GM21360 (cell line): ENCODE measurements at regions not wholly inside any gene's neighbourhood (a gene's known extent, or its start where the extent isn't known, plus 50 kb on each side); places are given as distances from the start of the nearest gene placed in this dataset.
A peak's percentile ranks its signal among the peaks of the same experiment; 100 is the strongest.

ENCODE experiments used
- ATAC-seq: cut with Tn5 transposase; IDR thresholded peaks from one replicate; pipeline ENCODE4 v1.9.1; 2021; ENCODE audit warnings: mild to moderate bottlenecking, moderate library complexity; ENCODE audit not compliant: unreplicated experiment

DNA sequence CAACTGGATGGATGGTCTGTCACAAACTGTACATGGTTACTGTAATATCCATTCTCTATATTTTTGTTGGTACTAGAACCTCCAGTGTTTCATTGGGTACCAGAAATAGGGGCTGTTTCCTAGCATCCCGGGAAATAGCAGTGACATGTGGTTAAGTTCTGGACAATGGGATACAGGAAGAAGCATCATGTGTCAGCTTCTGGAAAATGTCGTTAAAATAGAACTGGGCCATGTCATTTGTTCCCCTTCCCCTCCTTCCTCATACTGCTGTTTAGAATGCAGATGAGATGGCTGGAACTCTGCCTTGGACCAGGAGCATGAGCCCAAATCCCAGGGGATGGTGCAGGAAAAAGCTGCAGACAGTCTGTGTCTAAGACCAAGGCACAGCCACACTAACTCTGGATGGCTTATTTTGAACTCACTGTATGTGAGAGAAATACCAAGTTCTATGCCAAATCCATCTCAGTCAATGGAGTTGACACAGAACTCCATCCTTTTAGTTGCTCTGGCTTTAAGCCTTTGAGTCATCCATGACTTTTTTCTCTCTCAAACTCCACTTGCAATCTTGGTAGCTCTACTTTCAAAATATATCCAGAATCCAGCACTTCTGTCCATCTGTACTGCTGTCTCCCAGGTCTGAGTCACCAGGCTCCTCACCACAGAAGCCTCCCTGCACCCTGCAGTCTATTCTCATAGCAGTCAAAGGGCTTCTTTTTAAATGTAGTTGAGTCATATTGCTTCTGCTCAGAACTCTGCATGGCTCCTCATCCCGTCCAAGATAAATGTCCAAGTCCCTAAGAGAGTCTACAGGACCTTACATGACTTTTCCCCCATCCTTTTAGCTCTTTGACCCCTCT is 184.2 kb downstream of the NSG2 start:
- ATAC-seq: no peak

DNA sequence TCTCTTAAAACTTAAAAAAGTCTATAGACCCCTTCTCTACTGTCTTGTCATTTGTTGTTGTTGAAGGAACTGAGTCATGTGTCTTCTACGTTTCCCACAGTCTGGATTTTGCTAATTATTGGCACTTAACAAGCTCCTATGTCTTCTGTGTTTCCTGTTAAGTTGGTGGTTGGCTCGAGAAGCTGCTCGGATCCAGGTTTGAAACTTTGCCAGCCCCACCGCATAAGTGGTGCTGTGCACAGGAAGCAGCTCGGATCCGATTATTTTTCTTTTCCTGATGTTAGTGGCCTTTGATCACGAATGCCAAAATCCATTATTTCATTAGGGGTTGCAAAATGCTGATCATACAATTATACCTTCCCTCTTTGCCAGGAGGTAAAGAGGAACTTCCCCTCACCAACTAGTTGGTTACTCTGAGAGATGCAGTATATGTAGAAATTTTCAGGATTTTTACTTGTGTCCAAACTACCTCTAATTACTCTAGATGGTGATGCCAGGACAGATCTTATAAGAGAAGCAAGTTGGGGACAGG is 186.5 kb downstream of the NSG2 start:
- ATAC-seq: no peak

DNA sequence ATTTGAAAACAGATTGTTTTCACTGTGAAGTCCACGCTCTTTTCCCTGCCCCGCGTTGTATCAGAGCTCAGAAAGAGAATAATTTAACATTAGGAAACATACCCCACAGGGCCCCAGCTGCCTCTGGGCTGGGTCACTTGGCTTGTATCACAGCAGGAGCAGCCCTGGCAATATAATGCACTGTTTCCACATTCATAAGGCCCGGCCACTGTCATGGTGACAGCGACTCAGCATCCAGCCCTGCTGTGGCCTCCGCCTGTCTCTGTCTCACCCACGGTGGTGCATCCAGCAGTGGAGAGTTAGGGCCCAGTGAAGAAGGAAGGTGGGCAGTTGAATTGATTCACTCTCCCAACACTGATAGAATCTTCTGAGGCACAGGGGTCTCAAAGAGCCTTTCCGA is 188.9 kb downstream of the NSG2 start:
- ATAC-seq: no peak

DNA sequence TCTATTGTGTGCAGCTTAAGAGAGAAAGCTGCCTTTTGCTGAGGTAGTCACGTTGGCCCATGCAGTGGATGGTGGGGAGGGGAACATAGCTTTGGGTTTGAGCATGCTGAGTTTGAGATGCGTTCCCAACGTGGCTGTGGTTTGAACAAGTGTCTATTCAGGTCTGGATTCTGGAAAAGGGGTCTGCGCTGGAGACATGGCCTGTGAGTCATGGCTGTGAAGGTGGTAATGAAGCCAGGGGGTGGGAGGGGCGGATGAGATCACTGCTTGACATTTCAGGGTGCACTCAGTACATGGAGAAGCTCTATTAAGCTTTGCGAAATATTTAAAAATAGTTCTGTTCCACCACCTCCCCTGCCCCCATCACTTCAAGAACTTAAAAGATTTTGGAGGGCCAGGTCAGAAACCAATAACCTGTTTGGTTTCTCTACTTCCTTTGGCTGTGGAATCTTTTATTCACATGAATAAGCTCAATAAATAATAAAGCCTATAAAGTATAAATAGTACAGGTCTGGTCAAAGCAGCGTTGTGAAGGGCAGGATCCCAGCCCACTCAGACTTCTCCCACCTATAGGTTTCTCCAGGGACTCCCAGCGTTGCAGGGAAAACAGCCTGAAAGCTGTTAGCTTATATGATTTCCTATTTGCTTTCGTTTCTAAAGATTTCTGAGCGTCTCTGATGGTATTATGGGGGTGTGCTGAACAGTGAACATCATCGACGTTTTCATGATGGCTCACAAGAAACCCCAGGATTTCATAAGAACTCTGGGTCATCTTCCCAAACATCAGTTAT is 189.9 kb downstream of the NSG2 start:
- ATAC-seq: no peak

DNA sequence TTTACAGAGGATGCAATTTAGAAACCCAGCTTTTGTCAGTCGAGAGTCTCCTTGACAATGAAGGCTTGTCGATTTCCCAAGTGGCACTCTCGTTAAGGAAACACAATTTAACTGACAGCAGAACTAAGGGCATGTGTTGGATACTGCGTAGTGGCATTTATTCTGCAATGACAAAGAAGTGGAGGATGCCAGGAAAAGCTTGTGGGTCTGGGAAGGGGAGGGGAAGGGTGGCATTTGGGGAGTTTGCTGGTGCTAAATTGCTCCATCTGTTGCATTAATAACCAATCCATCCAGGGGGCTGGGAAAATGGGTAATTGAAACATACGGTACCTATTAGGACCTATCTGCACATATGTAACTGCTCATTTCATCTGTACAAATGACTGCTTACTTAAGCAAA is 190.6 kb downstream of the NSG2 start:
- ATAC-seq: no peak

DNA sequence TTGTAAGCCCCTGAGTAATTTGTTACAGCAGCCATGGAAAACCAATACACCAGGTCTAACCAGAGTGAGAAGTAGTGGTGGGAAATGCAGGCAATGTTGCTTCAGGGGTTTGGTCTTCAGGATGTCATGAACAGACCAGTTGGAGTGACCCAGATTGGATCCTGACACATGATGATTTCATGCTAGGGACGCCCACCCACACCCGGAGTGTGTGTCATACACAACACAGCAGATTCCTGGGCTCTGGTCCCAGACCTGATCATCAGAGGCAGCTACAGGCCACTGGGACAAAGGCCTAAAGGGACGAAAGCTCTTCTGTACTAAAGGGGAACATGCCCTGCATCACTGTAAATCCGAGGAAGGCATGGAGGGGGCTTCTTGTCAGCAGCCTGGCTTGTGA is 194.2 kb downstream of the NSG2 start:
- no peak for ATAC-seq

DNA sequence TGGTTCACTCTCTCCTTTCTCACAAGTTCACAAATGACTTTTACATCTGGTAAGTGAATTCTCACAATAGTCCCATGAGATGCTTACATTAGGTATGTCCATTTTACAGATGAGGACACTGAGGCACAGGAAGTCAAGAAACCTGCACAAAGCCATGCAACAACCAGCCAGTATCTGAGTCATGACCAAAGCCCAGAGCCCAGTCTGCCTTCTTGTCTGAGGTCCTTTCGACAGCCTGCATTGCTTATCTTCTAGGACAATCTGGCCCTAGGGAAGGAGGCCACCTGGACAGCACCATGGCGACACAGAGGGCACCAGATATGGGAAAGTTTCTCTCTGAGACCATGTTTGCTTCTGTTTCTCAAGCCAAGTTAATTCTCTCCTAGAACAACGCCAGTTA is 197.1 kb downstream of the NSG2 start:
- ATAC-seq: no peak

DNA sequence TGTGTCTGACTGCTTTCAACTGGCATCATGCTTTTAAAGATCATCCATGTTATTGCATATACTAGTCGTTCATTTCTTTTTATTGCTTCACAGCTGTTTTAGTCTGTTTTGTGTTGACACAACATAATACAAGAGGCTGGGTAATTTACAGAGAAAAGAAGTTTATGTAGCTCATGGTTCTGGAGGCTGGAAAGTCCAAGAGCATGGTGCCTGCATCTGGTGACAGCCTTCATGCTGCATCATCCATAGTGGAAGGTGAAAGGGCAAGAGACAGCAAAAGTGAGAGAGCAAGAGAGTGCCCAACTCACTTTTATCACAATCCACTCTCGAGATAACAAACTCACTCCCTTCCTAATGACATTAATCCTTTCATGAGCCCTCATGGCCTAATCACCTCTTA is 198.4 kb downstream of the NSG2 start:
- ATAC-seq: no peak

DNA sequence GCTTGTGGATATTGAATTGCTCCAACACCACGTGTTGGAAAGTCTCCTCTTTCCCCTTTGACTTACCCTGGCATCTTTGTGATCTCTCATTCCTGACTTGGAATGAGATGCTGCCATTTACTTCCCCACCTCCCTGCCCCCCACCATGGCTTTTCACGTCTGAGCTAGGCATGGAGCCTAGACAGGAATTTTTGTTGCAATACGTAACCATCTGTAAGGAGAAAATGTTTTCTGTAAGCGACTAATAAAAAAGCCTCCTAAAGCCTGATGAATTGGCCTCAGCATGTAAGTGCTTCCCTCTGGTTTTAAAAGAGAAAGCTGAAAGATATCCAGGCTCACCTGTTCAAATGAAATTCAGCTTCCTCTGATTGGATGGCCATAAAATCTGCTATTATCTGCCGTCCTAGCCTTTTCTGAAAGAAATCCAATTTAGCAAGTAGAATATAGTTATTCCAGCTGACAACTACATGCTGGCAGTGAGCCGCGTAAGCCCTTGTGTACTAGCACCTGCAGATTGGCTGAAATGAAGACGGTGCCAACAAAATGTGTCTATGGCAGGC is 200.1 kb downstream of the NSG2 start:
- ATAC-seq: no peak

DNA sequence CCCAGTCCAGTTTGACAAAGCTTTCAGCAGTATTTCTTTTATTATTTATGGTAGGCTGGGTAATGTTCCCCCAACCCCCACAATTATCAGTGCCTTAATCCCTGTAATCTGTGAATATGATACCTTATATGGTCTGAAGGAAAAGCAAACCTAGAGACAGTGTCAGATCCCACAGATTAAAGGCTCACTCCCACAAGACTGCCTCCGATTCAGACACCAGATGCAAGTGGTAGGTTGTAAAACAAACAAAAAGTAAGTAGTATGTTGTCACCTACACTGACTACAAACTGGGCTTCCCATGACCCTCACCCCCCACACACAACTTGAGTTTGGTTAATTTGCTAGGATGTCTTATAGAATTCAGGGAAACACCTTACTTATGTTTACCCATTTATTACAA is 201.2 kb downstream of the NSG2 start:
- ATAC-seq: no peak

DNA sequence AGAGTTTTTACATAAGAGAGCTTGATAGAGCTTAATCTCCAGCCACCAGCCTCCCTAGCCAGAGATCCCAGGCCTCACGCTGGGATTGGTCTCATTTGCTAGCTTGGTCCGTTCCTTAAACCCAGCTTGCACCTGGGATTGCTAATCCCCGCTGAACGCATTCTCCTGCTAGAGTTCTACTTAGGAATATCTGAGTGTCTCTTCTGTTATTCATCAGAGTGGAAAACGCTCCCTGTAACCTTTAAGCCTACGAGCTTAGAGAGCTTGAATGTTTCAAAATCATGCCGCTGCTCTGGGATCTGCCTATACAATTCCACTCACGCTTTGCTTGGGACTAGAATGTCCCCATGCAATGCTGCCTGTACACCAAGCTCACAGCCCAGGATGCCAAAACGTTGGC is 201.8 kb downstream of the NSG2 start:
- ATAC-seq: no peak

DNA sequence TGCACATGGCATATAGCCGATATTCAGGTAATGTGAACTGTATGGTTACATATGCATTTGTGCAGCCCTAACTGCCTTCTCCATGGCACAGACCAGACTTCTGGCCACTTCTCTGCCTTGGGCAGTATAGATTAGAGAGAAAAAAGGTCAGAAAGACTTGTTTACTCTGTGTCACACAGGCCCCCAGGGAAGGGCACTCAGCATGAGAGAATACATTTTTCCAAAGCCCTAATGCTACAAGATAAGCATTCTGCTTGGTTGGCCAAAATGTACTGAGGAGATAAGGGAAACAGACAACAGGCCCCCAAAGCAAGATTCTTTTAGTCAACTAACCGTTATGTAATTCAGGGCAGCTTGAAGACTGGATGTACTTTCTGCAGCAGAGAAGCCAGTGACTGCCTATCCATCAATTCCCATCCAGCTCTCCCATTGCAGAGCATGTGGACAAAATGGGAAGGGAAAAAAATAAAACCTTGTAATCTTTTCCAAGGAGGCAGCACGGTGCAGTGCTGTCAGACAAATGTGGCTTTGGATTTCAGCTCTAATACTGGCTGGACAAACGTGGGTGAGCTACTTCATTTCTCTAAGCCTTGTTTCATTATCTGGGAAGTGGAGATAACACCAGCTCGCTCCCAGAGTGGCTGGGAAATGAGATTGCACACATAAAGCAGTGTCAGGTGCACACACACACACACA is 205.9 kb downstream of the NSG2 start:
- ATAC-seq: no peak

DNA sequence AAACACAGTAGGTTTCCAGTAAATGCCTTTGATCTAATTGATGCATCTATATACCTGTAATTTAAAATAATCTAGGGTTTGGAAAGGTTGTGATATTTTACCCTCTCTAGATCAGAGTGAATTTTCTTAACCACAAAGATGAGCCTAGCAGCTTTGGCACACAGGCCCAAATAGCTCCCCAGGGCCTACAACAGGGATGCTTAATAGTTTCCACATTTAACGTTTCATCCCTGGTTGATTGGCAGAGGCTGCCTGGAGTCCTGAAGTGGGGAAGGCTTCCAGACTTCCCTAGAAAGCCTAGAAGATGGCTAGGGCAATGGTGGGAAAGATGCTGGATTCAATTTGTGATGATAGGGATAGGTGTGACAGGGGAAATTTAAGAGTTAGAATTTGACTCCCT is 206.6 kb downstream of the NSG2 start:
- ATAC-seq: no peak

DNA sequence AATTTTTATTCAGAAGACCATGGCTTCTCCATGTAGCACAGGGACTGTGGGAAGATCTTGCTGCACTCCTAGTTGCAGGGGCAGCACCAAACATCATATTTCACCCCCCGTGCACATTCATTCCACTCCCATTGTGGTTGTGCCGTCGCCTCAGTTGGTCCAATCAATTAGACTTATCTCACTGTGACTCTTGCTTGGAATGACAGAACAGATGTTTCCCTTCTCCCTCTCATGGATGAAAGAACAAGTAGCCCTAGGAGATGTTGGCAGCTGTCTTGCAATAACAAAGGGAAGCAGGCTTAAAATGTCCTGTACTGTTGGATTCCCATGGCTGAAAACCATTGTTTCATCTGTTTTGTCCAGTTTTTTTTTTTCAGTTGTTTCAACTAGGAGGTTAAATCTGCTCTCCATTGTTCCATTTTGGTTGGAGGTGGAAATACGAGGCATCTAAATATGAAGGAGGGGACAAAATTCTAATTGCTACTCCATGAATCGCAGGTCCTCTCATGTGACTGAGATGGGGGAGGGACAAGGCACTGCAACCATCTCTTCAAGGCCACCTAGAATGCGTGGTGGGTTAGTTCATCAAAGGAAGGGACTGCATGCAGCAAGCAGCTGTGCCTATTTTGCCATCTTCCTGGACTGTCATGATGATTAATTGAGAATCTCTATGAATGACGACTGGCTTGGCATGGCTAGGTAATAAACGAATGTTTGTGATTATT is 214.4 kb downstream of the NSG2 start:
- no peak for ATAC-seq

DNA sequence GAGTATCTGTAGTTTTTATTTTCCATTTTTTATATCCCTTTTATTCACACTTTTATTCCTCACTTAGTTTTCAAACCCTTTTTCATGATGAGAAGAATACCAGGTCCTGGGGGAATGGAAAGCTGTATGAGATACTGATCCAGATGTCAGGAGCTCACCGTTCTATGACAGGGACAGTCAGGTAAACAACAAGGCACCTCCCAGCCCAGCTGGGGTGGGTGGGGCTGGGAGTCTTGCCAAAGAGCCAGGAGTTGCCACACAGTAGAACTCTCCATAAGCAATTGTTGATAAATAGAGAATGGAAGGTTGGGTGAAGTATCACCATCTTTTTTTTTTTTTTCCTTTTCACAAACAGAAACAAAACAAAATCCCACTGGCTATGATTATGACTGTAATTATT is 225.8 kb downstream of the NSG2 start:
- ATAC-seq: no peak

DNA sequence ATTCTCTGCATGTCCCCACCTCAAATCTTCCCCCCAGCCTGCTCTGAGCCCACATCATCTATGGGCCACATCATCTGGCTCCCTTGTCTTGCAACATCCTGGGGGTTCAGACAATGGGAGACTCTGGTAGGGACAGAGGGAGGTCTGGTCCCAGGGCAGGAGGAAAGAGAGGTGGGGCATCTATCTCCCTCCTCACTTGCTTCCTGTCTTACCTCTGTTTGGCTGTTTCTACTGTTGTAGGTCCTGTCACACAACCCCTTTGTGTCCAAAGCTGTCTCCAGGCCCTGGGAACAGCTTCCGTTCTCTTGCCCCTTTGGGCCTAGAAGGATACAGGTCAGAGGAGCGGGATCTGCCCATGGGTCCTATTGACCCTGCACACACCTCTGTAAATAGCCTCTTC is 227.2 kb downstream of the NSG2 start:
- no peak for ATAC-seq

DNA sequence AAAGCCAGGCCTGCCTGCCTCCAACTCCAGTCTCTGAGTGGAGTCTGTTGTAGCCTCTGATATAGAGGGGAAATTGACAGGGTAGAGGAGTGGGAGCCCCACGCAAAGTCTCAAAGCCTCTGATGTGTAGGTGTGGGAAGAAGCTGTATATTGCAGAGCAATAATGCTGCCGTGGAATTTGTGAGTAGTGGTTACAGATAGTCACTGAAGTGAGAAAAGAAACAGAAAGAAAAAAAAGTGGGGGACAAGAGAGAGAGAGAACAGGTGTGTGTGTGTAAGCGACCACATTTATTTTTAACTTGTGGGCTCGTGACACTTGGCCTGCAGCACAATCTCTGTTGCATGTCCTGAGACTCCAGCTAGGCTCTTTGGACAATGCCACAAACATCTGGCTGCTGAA is 227.8 kb downstream of the NSG2 start:
- ATAC-seq: peak; percentile 87

DNA sequence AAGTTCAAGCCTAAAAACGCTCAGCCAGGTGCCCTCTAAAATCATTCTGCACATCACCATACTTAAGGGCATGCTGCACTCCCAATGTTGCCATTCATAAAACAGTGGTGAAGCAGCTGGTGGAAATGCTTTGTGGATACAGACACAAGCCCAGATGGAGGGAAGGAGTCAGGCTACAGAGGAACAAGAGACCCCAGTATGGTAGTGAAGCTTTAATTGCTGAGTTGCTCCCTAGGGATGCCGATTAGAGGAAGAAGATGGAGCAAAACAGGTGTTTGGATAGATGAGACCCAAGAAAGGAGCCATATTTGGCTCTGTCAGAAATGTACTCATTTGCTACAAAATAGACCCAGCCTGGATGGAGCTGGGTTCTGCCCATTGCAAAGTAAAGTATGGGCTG is 230.5 kb downstream of the NSG2 start:
- ATAC-seq: no peak

DNA sequence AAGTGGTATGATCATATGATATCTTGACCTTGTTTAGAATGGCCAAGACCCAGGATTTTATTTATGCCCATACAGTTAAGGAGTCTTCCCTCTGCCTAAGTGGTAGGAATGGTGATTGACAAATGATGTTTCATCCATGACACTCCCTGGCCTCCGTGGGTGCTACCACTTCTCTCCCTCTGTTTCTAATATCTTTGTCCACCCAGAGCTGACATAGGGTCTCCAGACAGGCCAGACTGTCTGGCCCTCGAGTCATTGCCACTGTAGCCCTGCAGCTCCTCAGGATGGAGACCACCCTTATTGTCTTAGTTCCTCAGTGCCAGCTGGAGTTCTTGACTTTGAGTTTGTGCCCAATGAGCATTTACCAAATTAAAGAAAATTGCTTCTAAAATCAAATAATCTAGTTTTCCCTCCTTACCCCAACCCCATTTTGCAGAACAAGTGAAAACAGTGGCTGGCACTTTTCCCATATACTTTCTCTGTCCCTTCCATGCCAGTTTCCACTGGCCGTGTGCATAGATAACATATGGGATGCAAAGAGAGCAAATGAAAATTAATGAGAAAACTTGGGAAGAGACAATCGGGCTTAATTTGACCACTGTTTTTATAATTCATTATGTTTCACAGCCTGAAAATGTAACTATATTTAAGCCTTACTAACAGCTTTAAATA is 235.7 kb downstream of the NSG2 start:
- no peak for ATAC-seq

DNA sequence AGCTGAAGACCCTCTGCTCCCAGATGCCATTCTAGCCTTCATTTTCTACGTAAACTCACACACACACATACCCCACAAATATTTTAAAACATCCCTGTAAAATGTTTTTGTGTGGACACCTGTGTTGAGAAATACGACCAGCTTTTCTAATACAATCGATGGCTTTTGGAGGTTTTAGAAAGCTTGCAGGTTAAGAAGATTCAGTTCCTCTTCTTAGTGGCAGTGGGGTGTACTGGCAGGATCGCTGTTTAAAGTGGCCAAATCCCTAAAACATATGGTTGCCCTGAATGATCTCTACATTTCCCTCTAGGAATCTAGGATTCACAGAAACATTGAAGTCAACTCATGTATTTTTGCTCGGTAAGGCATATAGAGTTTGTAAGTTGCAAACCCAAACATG is 236.3 kb downstream of the NSG2 start:
- no peak for ATAC-seq
